NT2/D1 (cell line): ENCODE measurements at regions not wholly inside any gene's neighbourhood (a gene's known extent, or its start where the extent isn't known, plus 50 kb on each side); places are given as distances from the start of the nearest gene placed in this dataset.

Experiments
- SUZ12 ChIP-seq: IDR thresholded peaks from 2 replicates; pipeline ENCODE4 v1.6.1; 2011; ENCODE audit not compliant: insufficient read length, insufficient read depth; ENCODE audit errors: extremely low read depth
- YY1 ChIP-seq: IDR thresholded peaks from 2 replicates; pipeline ENCODE4 v1.6.1; 2011; ENCODE audit not compliant: insufficient read length, insufficient read depth
- ZNF274 ChIP-seq: IDR thresholded peaks from 2 replicates; pipeline ENCODE4 v1.6.1; 2011; ENCODE audit warnings: mild to moderate bottlenecking, low read depth, low read length

GRCh38 chr22:34722901-34723300 lies 343.1 kb upstream of the ISX start:
- TF ChIP-seq YY1 = no peak
- no peak for TF ChIP-seq SUZ12
- TF ChIP-seq ZNF274 = no peak
